ENCODE measurements at regions not wholly inside any gene's neighbourhood (a gene's known extent, or its start where the extent isn't known, plus 50 kb on each side); places are given as distances from the start of the nearest gene placed in this dataset.
A peak's percentile ranks its signal among the peaks of the same experiment; 100 is the strongest.

- TF ChIP-seq, protein P1, sequence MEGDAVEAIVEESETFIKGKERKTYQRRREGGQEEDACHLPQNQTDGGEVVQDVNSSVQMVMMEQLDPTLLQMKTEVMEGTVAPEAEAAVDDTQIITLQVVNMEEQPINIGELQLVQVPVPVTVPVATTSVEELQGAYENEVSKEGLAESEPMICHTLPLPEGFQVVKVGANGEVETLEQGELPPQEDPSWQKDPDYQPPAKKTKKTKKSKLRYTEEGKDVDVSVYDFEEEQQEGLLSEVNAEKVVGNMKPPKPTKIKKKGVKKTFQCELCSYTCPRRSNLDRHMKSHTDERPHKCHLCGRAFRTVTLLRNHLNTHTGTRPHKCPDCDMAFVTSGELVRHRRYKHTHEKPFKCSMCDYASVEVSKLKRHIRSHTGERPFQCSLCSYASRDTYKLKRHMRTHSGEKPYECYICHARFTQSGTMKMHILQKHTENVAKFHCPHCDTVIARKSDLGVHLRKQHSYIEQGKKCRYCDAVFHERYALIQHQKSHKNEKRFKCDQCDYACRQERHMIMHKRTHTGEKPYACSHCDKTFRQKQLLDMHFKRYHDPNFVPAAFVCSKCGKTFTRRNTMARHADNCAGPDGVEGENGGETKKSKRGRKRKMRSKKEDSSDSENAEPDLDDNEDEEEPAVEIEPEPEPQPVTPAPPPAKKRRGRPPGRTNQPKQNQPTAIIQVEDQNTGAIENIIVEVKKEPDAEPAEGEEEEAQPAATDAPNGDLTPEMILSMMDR (IDR thresholded peaks at IDR 0.05; ENCODE audit: control insufficient read depth, extremely low read depth, insufficient read depth): no peak
- no peak for DNase-seq (ENCODE audit: low read depth)
- H3K4me3 ChIP-seq (ENCODE audit: low read depth, low read length): no peak overlapping the region
Observed at GRCh38 chr13:107139006-107139405, 571.1 kb upstream of the ARGLU1 start.

GRCh38 chr13:107138486-107138885 lies 570.5 kb upstream of the ARGLU1 start:
- H3K4me3 ChIP-seq (ENCODE audit: low read depth, low read length): no peak overlapping the region
- TF ChIP-seq, protein P1 (IDR thresholded peaks at IDR 0.05; ENCODE audit: control insufficient read depth, extremely low read depth, insufficient read depth): peak; percentile 59
- no peak for DNase-seq (ENCODE audit: low read depth)

DNA sequence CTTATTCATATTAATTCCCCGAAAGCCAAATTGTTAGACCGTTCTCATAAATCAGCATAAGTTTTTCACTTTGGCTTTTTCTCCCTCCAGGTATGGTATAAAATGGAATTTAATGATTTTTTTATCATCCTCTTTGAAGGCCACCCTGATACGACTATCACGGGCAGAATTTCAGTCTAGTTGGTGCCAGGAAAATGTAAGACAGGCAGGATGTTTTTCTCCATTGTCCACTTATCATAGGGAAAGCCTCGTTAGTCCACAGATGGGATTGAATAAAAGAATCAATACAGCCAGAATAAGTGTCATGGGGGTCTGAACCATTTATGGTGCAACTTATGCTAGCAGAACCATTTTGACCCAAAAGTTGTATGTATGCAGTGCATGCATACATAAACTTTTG lies 566.0 kb upstream of the ARGLU1 start:
- no peak for DNase-seq (ENCODE audit: low read depth)
- TF ChIP-seq, protein P1 (IDR thresholded peaks at IDR 0.05; ENCODE audit: control insufficient read depth, extremely low read depth, insufficient read depth): no peak
- no peak overlapping the region for H3K4me3 ChIP-seq (ENCODE audit: low read depth, low read length)

GRCh38 chr13:107130566-107130965 lies 562.6 kb upstream of the ARGLU1 start:
- no peak for DNase-seq (ENCODE audit: low read depth)
- no peak overlapping the region for H3K4me3 ChIP-seq (ENCODE audit: low read depth, low read length)
- TF ChIP-seq, protein P1 (IDR thresholded peaks at IDR 0.05; ENCODE audit: control insufficient read depth, extremely low read depth, insufficient read depth): no peak

- TF ChIP-seq, protein P1 (IDR thresholded peaks at IDR 0.05; ENCODE audit: control insufficient read depth, extremely low read depth, insufficient read depth): no peak
- H3K4me3 ChIP-seq (ENCODE audit: low read depth, low read length): no peak overlapping the region
- DNase-seq (ENCODE audit: low read depth): no peak
Observed at GRCh38 chr13:107124730-107125129, 556.8 kb upstream of the ARGLU1 start.

DNA sequence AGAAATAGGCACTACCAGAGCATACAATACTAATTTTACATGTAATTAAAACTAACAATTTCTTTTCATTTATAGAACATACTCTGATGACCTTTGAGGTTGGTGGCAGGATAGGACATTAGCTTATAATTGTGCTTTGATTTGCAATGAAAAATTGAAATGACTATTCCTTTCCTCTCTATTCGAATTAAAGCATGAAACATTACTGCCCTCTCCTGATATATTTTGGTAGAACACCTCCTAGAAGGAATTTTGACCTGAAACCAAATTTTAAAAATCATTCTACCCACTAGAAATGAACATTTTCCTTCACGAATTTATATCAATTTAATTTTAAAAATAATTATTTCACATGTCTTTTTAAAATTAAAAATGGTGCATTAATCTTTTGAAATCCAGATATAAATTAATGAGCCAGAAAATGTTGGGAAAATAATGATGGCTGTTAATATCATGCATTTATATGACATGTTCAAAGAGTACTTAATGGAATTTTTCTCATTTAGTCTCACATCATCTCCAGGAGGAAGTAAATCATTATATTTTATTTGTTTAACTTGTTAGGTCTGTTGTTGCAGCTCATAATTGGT lies 556.3 kb upstream of the ARGLU1 start:
- DNase-seq (ENCODE audit: low read depth): no peak
- no peak overlapping the region for H3K4me3 ChIP-seq (ENCODE audit: low read depth, low read length)
- TF ChIP-seq, protein P1 (IDR thresholded peaks at IDR 0.05; ENCODE audit: control insufficient read depth, extremely low read depth, insufficient read depth): peak; percentile 45

DNA sequence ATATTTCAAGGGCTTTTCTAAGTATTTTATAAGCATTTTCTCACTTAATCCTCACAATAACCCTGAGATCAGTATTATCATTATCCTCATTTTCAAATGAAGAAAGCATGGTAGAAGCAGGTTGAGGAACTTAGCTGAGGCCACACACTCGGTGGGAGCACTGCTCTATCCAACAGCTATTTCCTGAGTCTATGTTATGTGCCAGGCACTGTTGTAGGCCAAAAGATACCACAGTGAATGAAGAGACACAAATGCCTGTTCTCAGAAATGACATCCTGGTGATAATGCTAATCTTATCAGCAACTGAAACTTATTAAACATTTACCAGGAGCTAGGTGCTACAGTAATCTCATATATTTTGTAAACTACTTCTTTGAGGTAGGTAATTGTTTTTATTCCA lies 553.9 kb upstream of the ARGLU1 start:
- H3K4me3 ChIP-seq (ENCODE audit: low read depth, low read length): no peak overlapping the region
- DNase-seq (ENCODE audit: low read depth): no peak
- TF ChIP-seq, protein P1 (IDR thresholded peaks at IDR 0.05; ENCODE audit: control insufficient read depth, extremely low read depth, insufficient read depth): no peak

Measured in LNCaP clone FGC (cell line).